CD14-positive monocyte (primary cell): ENCODE measurements at regions not wholly inside any gene's neighbourhood (a gene's known extent, or its start where the extent isn't known, plus 50 kb on each side); places are given as distances from the start of the nearest gene placed in this dataset.

ENCODE experiments used
- DNase-seq, 3 donors: peaks; one replicate each; pipeline ENCODE4 v3.0.0-alpha.2; 2011 to 2022
- H2AFZ ChIP-seq: 2 replicates; pipeline ENCODE4 v1.6.0; 2012; ENCODE audit warnings: mild to moderate bottlenecking, low read depth, low read length, inconsistent platforms; ENCODE audit not compliant: insufficient read depth, poor library complexity, severe bottlenecking
- H3K27ac ChIP-seq, 2 donors: 1 replicate in 1 of 2; 2 replicates in 1 of 2; pipeline ENCODE4 v1.5.1; 2012 to 2013; ENCODE audit warnings: low read length in 2 of 2, control low read depth in 1 of 2, inconsistent platforms in 1 of 2, low read depth in 1 of 2, mild to moderate bottlenecking in 1 of 2
- H3K27me3 ChIP-seq, 2 donors: one replicate each; pipeline versions ENCODE4 v1.6.0 to v1.6.1; 2011 to 2013; ENCODE audit warnings: low read length in 2 of 2; ENCODE audit not compliant: control insufficient read depth in 2 of 2, insufficient read depth in 2 of 2
- H3K36me3 ChIP-seq, 2 donors: replicated peaks in 1 of 2; 1 replicate in 1 of 2; 2 replicates in 1 of 2; pipeline versions ENCODE4 v1.5.1 to v1.6.1; 2012 to 2013; ENCODE audit warnings: low read length in 2 of 2, control low read depth in 1 of 2, inconsistent platforms in 1 of 2, mild to moderate bottlenecking in 1 of 2; ENCODE audit not compliant: insufficient read depth in 2 of 2, control insufficient read depth in 1 of 2
- H3K4me1 ChIP-seq, 2 donors: 1 replicate in 1 of 2; 2 replicates in 1 of 2; pipeline versions ENCODE4 v1.5.1 to v1.6.1; 2012 to 2013; ENCODE audit warnings: low read length in 2 of 2, control low read depth in 1 of 2, inconsistent platforms in 1 of 2, mild to moderate bottlenecking in 1 of 2, moderate library complexity in 1 of 2; ENCODE audit not compliant: insufficient read depth in 2 of 2, control insufficient read depth in 1 of 2
- H3K4me2 ChIP-seq: replicated peaks from 2 replicates; pipeline ENCODE3; 2012; ENCODE audit warnings: low read length, moderate library complexity, mild to moderate bottlenecking; ENCODE audit not compliant: poor library complexity, severe bottlenecking; ENCODE audit errors: extremely low read depth
- H3K4me3 ChIP-seq, 3 experiments: fragments of 200-600 bp in 1 of 3; sonication (generic) in 1 of 3; replicated peaks in 1 of 3; 1 replicate in 2 of 3; 2 replicates in 1 of 3; pipeline ENCODE4 v1.5.1; 2011 to 2013; ENCODE audit warnings: low read length in 3 of 3, mild to moderate bottlenecking in 3 of 3, control low read depth in 2 of 3, low read depth in 2 of 3, inconsistent platforms in 1 of 3, moderate library complexity in 1 of 3
- H3K79me2 ChIP-seq: 2 replicates; pipeline ENCODE4 v1.6.0; 2012; ENCODE audit warnings: mild to moderate bottlenecking, control low read depth, inconsistent platforms, low read length, moderate library complexity; ENCODE audit not compliant: insufficient read depth
- H3K9ac ChIP-seq: 2 replicates; pipeline ENCODE4 v1.6.0; 2017; ENCODE audit warnings: low read length, mild to moderate bottlenecking; ENCODE audit not compliant: insufficient read depth, poor library complexity, severe bottlenecking
- H3K9me3 ChIP-seq, 2 donors: replicated peaks in 1 of 2; 1 replicate in 1 of 2; 2 replicates in 1 of 2; pipeline versions ENCODE4 v1.5.1 to v1.6.1; 2012 to 2013; ENCODE audit warnings: low read length in 2 of 2, control low read depth in 1 of 2; ENCODE audit not compliant: control insufficient read depth in 1 of 2, insufficient read depth in 1 of 2
- H4K20me1 ChIP-seq: 2 replicates; pipeline ENCODE4 v1.6.0; 2012; ENCODE audit warnings: mild to moderate bottlenecking, low read length, control low read depth, moderate library complexity; ENCODE audit not compliant: insufficient read depth
- H3K27ac Mint-ChIP-seq, 7 donors: one replicate each; pipeline ENCODE4 v1.8.0; 2020; ENCODE audit warnings: mild to moderate bottlenecking in 7 of 7, mixed read lengths in 7 of 7, moderate library complexity in 6 of 7, inconsistent platforms in 2 of 7
- H3K27me3 Mint-ChIP-seq, 3 donors: one replicate each; pipeline ENCODE4 v1.8.0; 2021 to 2022; ENCODE audit warnings: low read depth in 3 of 3, mild to moderate bottlenecking in 3 of 3, mixed read lengths in 3 of 3, moderate library complexity in 3 of 3, inconsistent platforms in 1 of 3
- H3K36me3 Mint-ChIP-seq, 2 donors: one replicate each; pipeline ENCODE4 v1.8.0; 2020; ENCODE audit warnings: mixed read lengths in 2 of 2, inconsistent platforms in 1 of 2, mild to moderate bottlenecking in 1 of 2
- H3K4me1 Mint-ChIP-seq: one replicate; pipeline ENCODE4 v1.8.0; 2020; ENCODE audit warnings: mild to moderate bottlenecking, mixed read lengths
- H3K4me3 Mint-ChIP-seq, 2 donors: one replicate each; pipeline ENCODE4 v1.8.0; 2020; ENCODE audit warnings: mild to moderate bottlenecking in 2 of 2, mixed read lengths in 2 of 2, moderate library complexity in 1 of 2
- H3K9me3 Mint-ChIP-seq, 7 donors: one replicate each; pipeline ENCODE4 v1.8.0; 2020 to 2022; ENCODE audit warnings: mixed read lengths in 7 of 7, mild to moderate bottlenecking in 6 of 7, moderate library complexity in 6 of 7, inconsistent platforms in 2 of 7
- WGBS: methylation state at CpG from one replicate; pipeline ENCODE4 v1.1.5; 2013; ENCODE audit warnings: missing lambda C conversion rate; ENCODE audit not compliant: insufficient coverage; 5-methylcytosine and 5-hydroxymethylcytosine counted together
- intact Hi-C, 2 donors: fragments of 100-400 bp; cut with micrococcal nuclease; formaldehyde crosslinking; loops; one replicate each; pipeline versions ENCODE4 v1.15.0 to v1.15.1; 2023
- TF ChIP-seq, protein P1 (sequence below): fragments of 200-600 bp; IDR thresholded peaks from one replicate; pipeline ENCODE4 v1.8.0; 2022; ENCODE audit warnings: antibody characterized with exemption, mild to moderate bottlenecking

DNA sequence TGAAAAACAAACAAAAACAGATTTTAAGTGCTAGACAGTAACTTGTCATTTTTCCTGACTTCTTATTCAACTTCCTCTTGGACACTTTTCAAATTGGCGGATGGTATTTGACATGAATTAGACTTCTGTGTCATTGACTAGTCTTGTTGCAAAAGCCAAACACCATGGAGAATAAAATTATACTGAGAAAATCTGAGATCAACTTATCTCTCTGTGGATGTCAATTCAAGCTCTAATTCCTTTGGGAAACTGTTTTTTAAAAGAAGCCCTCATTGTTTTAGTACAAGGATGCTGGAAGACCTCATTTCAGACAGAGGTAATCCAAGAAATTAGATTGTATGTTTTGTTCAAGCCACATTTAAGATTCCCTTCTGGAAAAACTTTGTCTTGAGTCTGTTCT lies 831.0 kb downstream of the SEMA5A start:
- Histone ChIP-seq H3K4me1 (no peaks in the 10 kb centered on the region), H3K79me2 (no peaks in the 10 kb centered on the region), H3K27ac (no peak overlapping the region), H3K4me3 (no peak overlapping the region), H4K20me1 (no peaks in the 10 kb centered on the region), H2AFZ (no peak overlapping the region), H3K4me2 (no peak overlapping the region), H3K9ac (no peak overlapping the region), H3K36me3 (no peaks in the 10 kb centered on the region), H3K27me3 (no peaks in the 10 kb centered on the region), H3K9me3 (no peaks in the 10 kb centered on the region)
- intact Hi-C loops: no loop called here
- no peaks in the 10 kb centered on the region for H3K36me3 Mint-ChIP-seq
- no CpG with 5 or more reads among the region's 1 CpG for WGBS
- TF ChIP-seq, protein P1, sequence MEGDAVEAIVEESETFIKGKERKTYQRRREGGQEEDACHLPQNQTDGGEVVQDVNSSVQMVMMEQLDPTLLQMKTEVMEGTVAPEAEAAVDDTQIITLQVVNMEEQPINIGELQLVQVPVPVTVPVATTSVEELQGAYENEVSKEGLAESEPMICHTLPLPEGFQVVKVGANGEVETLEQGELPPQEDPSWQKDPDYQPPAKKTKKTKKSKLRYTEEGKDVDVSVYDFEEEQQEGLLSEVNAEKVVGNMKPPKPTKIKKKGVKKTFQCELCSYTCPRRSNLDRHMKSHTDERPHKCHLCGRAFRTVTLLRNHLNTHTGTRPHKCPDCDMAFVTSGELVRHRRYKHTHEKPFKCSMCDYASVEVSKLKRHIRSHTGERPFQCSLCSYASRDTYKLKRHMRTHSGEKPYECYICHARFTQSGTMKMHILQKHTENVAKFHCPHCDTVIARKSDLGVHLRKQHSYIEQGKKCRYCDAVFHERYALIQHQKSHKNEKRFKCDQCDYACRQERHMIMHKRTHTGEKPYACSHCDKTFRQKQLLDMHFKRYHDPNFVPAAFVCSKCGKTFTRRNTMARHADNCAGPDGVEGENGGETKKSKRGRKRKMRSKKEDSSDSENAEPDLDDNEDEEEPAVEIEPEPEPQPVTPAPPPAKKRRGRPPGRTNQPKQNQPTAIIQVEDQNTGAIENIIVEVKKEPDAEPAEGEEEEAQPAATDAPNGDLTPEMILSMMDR: no peak
- H3K9me3 Mint-ChIP-seq: peaks cover 0 to 2% (median 0%) of the 10 kb centered on the region in 7 donors
- peaks cover 0 to 2% (median 0%) of the 10 kb centered on the region in 3 donors for H3K27me3 Mint-ChIP-seq
- DNase-seq: no peak
- H3K4me1 Mint-ChIP-seq: no peaks in the 10 kb centered on the region
- H3K4me3 Mint-ChIP-seq: no peak overlapping the region
- no peak overlapping the region for H3K27ac Mint-ChIP-seq

DNA sequence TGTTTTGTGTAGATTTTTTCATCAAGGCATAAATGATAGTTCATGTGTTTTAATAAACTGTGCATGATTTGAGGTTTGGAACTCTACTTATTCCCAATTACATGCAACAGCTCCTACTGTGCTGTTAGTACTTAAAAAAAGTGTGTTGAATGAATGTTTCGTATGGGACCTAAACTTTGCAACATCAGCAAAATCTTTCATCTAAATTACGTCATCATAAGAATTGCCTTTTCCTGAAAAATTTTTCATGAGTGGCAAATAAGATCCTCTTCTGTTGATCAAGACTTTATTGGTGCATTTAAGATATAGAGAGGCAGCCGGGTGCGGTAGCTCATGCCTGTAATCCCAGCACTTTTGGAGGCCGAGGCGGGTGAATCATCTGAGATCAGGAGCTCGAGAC lies 826.1 kb downstream of the SEMA5A start:
- Histone ChIP-seq H3K79me2 (no peaks in the 10 kb centered on the region), H4K20me1 (no peaks in the 10 kb centered on the region), H2AFZ (no peak overlapping the region), H3K4me2 (no peak overlapping the region), H3K27me3 (no peaks in the 10 kb centered on the region), H3K4me3 (no peak overlapping the region), H3K9me3 (no peaks in the 10 kb centered on the region), H3K4me1 (no peaks in the 10 kb centered on the region), H3K27ac (no peak overlapping the region), H3K9ac (no peak overlapping the region), H3K36me3 (no peaks in the 10 kb centered on the region)
- H3K4me3 Mint-ChIP-seq: no peak overlapping the region
- H3K27me3 Mint-ChIP-seq: no peaks in the 10 kb centered on the region
- DNase-seq: no peak
- intact Hi-C loops: no loop called here
- no peaks in the 10 kb centered on the region for H3K36me3 Mint-ChIP-seq
- WGBS: no CpG with 5 or more reads among the region's 7 CpGs
- H3K4me1 Mint-ChIP-seq: no peaks in the 10 kb centered on the region
- peaks cover 0 to 3% (median 0%) of the 10 kb centered on the region in 7 donors for H3K9me3 Mint-ChIP-seq
- TF ChIP-seq, protein P1: no peak
- no peak overlapping the region for H3K27ac Mint-ChIP-seq
